ENCODE measurements at regions not wholly inside any gene's neighbourhood (a gene's known extent, or its start where the extent isn't known, plus 50 kb on each side); places are given as distances from the start of the nearest gene placed in this dataset.
"Not testable (repeated sequence)": the region's sequence is repeated elsewhere in the genome, so short reads cannot be mapped to it uniquely, and the experiment has no call there.

DNA sequence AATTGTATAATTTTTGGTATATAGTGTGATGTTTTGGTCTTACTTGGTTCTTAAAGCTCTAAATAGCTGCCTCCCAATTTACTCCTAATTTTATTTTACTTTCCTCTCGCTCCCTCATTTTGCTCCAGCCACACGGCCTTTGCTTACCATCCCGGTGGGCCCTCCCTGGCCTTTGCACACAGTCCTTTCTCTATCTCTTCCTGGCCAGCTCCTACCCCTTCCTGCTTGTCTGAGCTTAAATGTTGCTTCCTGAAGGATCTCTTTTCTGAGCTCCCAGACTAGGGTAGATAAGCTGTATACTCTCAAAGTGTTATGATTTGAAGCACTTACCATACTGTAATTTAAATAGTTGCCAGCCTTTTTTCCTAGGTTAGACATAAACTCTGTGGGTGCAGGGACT lies 121.7 kb downstream of the UTRN start:
- Histone ChIP-seq H3K4me1 (peaks cover 0 to 7% of the 10 kb centered on the region in 2 donors), H3K36me3 (no peaks in the 10 kb centered on the region), H3K27ac (no peak overlapping the region), H3K9me3 (no peaks in the 10 kb centered on the region), H3K4me3 (no peak overlapping the region), H3K27me3 (no peaks in the 10 kb centered on the region)
- intact Hi-C loops (cut with DNase I): no loop called here
- TF ChIP-seq, protein P1, sequence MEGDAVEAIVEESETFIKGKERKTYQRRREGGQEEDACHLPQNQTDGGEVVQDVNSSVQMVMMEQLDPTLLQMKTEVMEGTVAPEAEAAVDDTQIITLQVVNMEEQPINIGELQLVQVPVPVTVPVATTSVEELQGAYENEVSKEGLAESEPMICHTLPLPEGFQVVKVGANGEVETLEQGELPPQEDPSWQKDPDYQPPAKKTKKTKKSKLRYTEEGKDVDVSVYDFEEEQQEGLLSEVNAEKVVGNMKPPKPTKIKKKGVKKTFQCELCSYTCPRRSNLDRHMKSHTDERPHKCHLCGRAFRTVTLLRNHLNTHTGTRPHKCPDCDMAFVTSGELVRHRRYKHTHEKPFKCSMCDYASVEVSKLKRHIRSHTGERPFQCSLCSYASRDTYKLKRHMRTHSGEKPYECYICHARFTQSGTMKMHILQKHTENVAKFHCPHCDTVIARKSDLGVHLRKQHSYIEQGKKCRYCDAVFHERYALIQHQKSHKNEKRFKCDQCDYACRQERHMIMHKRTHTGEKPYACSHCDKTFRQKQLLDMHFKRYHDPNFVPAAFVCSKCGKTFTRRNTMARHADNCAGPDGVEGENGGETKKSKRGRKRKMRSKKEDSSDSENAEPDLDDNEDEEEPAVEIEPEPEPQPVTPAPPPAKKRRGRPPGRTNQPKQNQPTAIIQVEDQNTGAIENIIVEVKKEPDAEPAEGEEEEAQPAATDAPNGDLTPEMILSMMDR (IDR thresholded peaks at IDR 0.05): no peak
- DNase-seq (ENCODE audit: low spot score in 2 of 2): no peak

DNA sequence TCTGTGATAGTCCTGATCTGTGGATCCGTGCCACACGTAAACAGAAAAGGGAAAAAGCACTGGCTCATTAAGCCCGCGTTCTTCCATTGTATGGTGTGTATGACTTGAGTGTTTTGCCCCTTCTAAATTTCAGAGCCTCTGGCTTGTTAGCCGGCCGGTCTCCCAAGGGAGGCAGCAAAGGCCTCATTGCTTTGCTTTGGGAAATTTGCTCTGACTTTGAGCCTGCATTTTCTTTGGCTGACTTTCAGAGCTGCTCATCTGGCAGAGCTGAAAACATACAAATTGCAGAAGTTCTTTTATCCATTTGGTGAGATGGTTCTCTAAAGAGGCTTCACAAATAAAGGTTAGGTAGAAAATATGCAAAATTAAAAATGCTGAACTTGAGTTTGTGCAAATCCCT lies 123.0 kb downstream of the UTRN start:
- Histone ChIP-seq H3K27me3 (no peaks in the 10 kb centered on the region), H3K36me3 (no peaks in the 10 kb centered on the region), H3K27ac (no peak overlapping the region), H3K9me3 (no peaks in the 10 kb centered on the region), H3K4me1 (peaks cover 0 to 7% of the 10 kb centered on the region in 2 donors), H3K4me3 (no peak overlapping the region)
- DNase-seq (ENCODE audit: low spot score in 2 of 2): no peak
- intact Hi-C loops (cut with DNase I): no loop called here
- TF ChIP-seq, protein P1 (IDR thresholded peaks at IDR 0.05): no peak

DNA sequence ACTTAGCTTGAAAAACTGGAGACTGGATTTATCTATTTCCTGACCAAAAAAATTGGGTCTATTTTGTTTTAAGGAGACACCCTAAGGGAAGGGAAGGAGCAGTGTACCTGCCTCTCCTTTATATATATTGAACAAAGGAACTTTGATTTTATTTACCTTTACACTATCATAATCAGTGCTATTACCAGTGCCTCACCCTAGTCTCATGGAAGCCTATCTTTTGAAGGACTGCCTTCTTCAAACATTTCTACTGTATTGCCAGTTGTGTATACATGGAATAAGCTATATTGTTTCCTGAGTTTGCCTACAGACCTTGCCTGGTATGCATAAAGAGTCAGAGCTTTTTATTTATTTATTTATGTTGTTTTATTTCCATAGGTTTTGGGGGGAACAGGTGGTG lies 124.9 kb downstream of the UTRN start:
- intact Hi-C loops (cut with DNase I): no loop called here
- TF ChIP-seq, protein P1 (IDR thresholded peaks at IDR 0.05): no peak
- Histone ChIP-seq H3K27me3 (no peaks in the 10 kb centered on the region), H3K9me3 (no peaks in the 10 kb centered on the region), H3K27ac (no peak overlapping the region), H3K4me1 (peaks cover 0 to 5% of the 10 kb centered on the region in 2 donors), H3K36me3 (no peaks in the 10 kb centered on the region), H3K4me3 (no peak overlapping the region)
- DNase-seq (ENCODE audit: low spot score in 2 of 2): no peak

DNA sequence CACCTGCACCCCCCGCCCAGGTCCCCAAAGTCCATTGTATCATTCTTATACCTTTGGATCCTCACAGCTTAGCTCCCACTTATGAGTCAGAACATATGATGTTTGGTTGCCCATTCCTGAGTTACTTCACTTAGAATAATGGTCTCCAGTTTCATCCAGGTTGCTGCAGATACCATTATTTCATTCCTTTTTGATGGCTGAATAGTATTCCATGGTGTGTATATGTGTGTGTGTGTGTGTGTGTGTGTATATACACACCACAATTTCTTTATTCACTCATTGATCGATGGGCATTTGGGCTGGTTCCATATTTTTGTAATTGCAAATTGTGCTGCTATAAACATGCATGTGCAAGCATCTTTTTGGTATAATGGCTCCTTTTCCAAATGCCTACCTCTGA lies 125.4 kb downstream of the UTRN start:
- H3K27ac ChIP-seq; intact Hi-C loops (cut with DNase I); H3K4me1 ChIP-seq; H3K4me3 ChIP-seq; H3K36me3 ChIP-seq; H3K27me3 ChIP-seq; DNase-seq (ENCODE audit: low spot score in 2 of 2); H3K9me3 ChIP-seq: not testable (repeated sequence)

DNA sequence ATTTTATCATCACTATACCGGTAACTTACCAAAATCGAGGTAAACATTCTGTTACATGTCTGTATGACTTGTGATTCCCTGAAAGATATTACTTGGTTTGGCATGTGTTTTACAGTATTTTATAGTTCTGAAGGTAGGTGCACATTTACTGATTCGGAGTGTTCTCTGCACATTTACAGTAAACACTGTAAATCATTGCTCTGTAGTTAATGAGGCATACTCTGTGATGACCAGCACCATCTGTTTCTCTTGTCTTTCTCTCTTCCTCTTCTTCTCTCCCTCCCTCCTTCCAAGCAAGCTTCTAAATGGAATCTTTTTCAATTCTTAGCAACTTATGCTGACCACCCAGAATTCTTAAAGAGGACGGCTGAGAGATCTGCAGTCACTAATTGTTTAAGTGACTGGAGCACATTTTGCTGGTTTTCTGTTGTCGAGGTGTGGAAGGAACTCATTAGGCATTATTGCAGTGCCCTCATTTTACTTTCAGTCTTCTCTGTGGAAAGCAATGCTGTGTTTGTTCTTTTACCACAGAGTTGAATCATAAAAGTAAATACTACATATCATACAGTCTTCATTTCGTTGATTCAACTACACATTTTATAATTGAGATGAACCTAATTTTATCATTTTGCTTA lies 126.5 kb downstream of the UTRN start:
- no peaks in the 10 kb centered on the region for H3K27me3 ChIP-seq
- no peaks in the 10 kb centered on the region for H3K36me3 ChIP-seq
- no peaks in the 10 kb centered on the region for H3K9me3 ChIP-seq
- H3K4me1 ChIP-seq: peaks cover 0 to 8% of the 10 kb centered on the region in 2 donors
- intact Hi-C loops (cut with DNase I): no loop called here
- no peak overlapping the region for H3K27ac ChIP-seq
- TF ChIP-seq, protein P1 (IDR thresholded peaks at IDR 0.05): no peak
- no peak overlapping the region for H3K4me3 ChIP-seq
- no peak for DNase-seq (ENCODE audit: low spot score in 2 of 2)

DNA sequence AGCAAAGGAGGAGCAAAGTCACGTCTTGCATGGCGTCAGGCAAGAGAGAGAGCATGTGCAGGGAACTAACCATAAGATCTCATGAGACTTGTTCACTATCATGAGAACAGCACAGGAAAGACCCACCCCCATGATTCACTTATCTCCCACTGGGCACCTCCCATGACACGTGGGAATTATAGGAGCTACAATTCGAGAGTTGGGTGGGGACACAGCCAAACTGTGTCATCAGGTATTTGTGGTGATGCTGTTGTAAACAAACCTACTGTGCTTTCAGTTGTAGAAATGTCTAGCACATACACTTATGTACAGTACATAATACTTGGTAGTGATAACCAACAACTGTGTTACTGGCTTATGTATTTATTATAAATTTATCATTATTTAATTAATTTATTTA lies 128.3 kb downstream of the UTRN start:
- Histone ChIP-seq H3K36me3 (no peaks in the 10 kb centered on the region), H3K27me3 (no peaks in the 10 kb centered on the region), H3K9me3 (no peaks in the 10 kb centered on the region), H3K4me3 (no peak overlapping the region), H3K4me1 (peaks cover 0 to 4% of the 10 kb centered on the region in 2 donors), H3K27ac (no peak overlapping the region)
- DNase-seq (ENCODE audit: low spot score in 2 of 2): no peak
- intact Hi-C loops (cut with DNase I): no loop called here
- TF ChIP-seq, protein P1 (IDR thresholded peaks at IDR 0.05): no peak

All from ascending aorta (tissue), 2 donors.